Vagina (tissue), 2 donors: ENCODE measurements at regions not wholly inside any gene's neighbourhood (a gene's known extent, or its start where the extent isn't known, plus 50 kb on each side); places are given as distances from the start of the nearest gene placed in this dataset.

Experiments
- DNase-seq, 2 donors: peaks; one replicate each; pipeline ENCODE4 v3.0.0-alpha.2; 2017; ENCODE audit errors: extremely low spot score in 2 of 2
- H3K27ac ChIP-seq: fragments of 200-600 bp; sonication (generic); one replicate; pipeline ENCODE4 v1.5.1; 2019
- H3K27me3 ChIP-seq: fragments of 200-600 bp; sonication (generic); one replicate; pipeline ENCODE4 v1.5.1; 2019
- H3K36me3 ChIP-seq, 2 donors: fragments of 200-600 bp; sonication (generic); one replicate each; pipeline ENCODE4 v1.5.1; 2017 to 2019
- H3K4me1 ChIP-seq: fragments of 200-600 bp; sonication (generic); one replicate; pipeline ENCODE4 v1.5.1; 2019
- H3K4me3 ChIP-seq, 2 donors: fragments of 200-600 bp; sonication (generic); 1 replicate in 1 of 2; 2 replicates in 1 of 2; pipeline ENCODE4 v1.5.1; 2016 to 2019
- H3K9me3 ChIP-seq: fragments of 200-600 bp; sonication (generic); one replicate; pipeline ENCODE4 v1.5.1; 2019
- POLR2A ChIP-seq, 2 donors: fragments of 450-650 bp; IDR thresholded peaks; one replicate each; pipeline ENCODE4 v1.6.1; 2017; ENCODE audit warnings: antibody characterized with exemption in 2 of 2, mild to moderate bottlenecking in 2 of 2, moderate library complexity in 2 of 2
- POLR2AphosphoS5 ChIP-seq, 2 donors: sonication (generic); formaldehyde crosslinking; IDR thresholded peaks; one replicate each; pipeline ENCODE4 v1.9.0; 2017; ENCODE audit warnings: antibody characterized with exemption in 2 of 2, mild to moderate bottlenecking in 2 of 2, low read depth in 1 of 2; ENCODE audit not compliant: insufficient read depth in 1 of 2
- intact Hi-C: fragments of 100-400 bp; cut with DNase I; formaldehyde crosslinking; loops from one replicate; pipeline ENCODE4 v1.15.1; 2023
- TF ChIP-seq, protein P1 (sequence below), 3 experiments: fragments of 450-650 bp in 2 of 3; fragments of 200-600 bp in 1 of 3; sonication (generic) in 1 of 3; IDR thresholded peaks; one replicate each; pipeline ENCODE4 v1.5.1; 2017 to 2019; ENCODE audit warnings: antibody characterized with exemption in 3 of 3, mild to moderate bottlenecking in 2 of 3, moderate library complexity in 2 of 3

- H3K27ac ChIP-seq, result no peak overlapping the region
- H3K4me1 ChIP-seq, result no peaks in the 10 kb centered on the region
- intact Hi-C loops, result no loop called here
- no peak for DNase-seq
- no peaks in the 10 kb centered on the region for H3K36me3 ChIP-seq
- no peak overlapping the region for H3K4me3 ChIP-seq
- TF ChIP-seq POLR2A (IDR thresholded peaks at IDR 0.05), result no peak
- TF ChIP-seq, protein P1, sequence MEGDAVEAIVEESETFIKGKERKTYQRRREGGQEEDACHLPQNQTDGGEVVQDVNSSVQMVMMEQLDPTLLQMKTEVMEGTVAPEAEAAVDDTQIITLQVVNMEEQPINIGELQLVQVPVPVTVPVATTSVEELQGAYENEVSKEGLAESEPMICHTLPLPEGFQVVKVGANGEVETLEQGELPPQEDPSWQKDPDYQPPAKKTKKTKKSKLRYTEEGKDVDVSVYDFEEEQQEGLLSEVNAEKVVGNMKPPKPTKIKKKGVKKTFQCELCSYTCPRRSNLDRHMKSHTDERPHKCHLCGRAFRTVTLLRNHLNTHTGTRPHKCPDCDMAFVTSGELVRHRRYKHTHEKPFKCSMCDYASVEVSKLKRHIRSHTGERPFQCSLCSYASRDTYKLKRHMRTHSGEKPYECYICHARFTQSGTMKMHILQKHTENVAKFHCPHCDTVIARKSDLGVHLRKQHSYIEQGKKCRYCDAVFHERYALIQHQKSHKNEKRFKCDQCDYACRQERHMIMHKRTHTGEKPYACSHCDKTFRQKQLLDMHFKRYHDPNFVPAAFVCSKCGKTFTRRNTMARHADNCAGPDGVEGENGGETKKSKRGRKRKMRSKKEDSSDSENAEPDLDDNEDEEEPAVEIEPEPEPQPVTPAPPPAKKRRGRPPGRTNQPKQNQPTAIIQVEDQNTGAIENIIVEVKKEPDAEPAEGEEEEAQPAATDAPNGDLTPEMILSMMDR (IDR thresholded peaks at IDR 0.05), result no peak
- no peak for TF ChIP-seq POLR2AphosphoS5 (IDR thresholded peaks at IDR 0.05; ENCODE audit: insufficient read depth in 1 of 2, low read depth in 1 of 2)
- H3K9me3 ChIP-seq, result no peaks in the 10 kb centered on the region
- no peaks in the 10 kb centered on the region for H3K27me3 ChIP-seq
Measured at GRCh38 chr11:128216198-128216597, 371.2 kb downstream of the ETS1 start.

GRCh38 chr11:128215238-128215882 lies 372.0 kb downstream of the ETS1 start:
- intact Hi-C loops, result no loop called here
- Histone ChIP-seq H3K36me3 (no peaks in the 10 kb centered on the region), H3K9me3 (no peaks in the 10 kb centered on the region), H3K4me3 (no peak overlapping the region), H3K27ac (no peak overlapping the region), H3K4me1 (no peaks in the 10 kb centered on the region), H3K27me3 (no peaks in the 10 kb centered on the region)
- DNase-seq, result no peak
- TF ChIP-seq POLR2A (IDR thresholded peaks at IDR 0.05) (no peak), POLR2AphosphoS5 (IDR thresholded peaks at IDR 0.05; ENCODE audit: insufficient read depth in 1 of 2, low read depth in 1 of 2) (no peak)
- TF ChIP-seq, protein P1 (IDR thresholded peaks at IDR 0.05), result no peak

GRCh38 chr11:128214263-128214662 lies 373.1 kb downstream of the ETS1 start:
- no peak for DNase-seq
- no peaks in the 10 kb centered on the region for H3K4me1 ChIP-seq
- intact Hi-C loops, result no loop called here
- H3K9me3 ChIP-seq, result no peaks in the 10 kb centered on the region
- no peak overlapping the region for H3K4me3 ChIP-seq
- H3K27me3 ChIP-seq, result no peaks in the 10 kb centered on the region
- H3K27ac ChIP-seq, result no peak overlapping the region
- TF ChIP-seq, protein P1 (IDR thresholded peaks at IDR 0.05), result no peak
- TF ChIP-seq POLR2A (IDR thresholded peaks at IDR 0.05), result no peak
- H3K36me3 ChIP-seq, result no peaks in the 10 kb centered on the region

DNA sequence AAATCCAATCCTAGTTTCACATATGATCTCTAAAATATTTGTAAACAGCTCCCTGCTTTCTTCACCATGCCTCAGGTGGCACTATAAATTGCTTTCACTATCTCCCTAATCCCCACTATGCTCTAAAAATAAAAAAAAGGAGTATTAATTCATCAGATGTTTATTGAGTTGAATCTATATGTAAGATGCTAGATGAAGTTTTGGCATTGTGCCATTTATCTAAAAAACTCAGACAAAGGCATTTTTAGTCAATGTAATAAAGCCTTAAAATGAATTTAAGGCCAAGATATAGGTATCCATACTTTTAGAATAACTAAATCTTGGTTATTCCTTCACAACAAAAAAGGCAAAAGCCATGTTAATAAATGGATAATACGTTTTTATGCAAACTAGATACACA lies 373.9 kb downstream of the ETS1 start:
- no peak for TF ChIP-seq POLR2A (IDR thresholded peaks at IDR 0.05)
- TF ChIP-seq POLR2AphosphoS5 (IDR thresholded peaks at IDR 0.05; ENCODE audit: insufficient read depth in 1 of 2, low read depth in 1 of 2), result no peak
- TF ChIP-seq, protein P1 (IDR thresholded peaks at IDR 0.05), result no peak
- H3K36me3 ChIP-seq, result no peaks in the 10 kb centered on the region
- H3K27ac ChIP-seq, result no peak overlapping the region
- H3K9me3 ChIP-seq, result no peaks in the 10 kb centered on the region
- peaks cover 5% of the 10 kb centered on the region for H3K4me1 ChIP-seq
- intact Hi-C loops, result no loop called here
- H3K27me3 ChIP-seq, result no peaks in the 10 kb centered on the region
- H3K4me3 ChIP-seq, result no peak overlapping the region
- no peak for DNase-seq

GRCh38 chr11:128212324-128212723 lies 375.0 kb downstream of the ETS1 start:
- no peaks in the 10 kb centered on the region for H3K27me3 ChIP-seq
- TF ChIP-seq POLR2AphosphoS5 (IDR thresholded peaks at IDR 0.05; ENCODE audit: insufficient read depth in 1 of 2, low read depth in 1 of 2) (no peak), POLR2A (IDR thresholded peaks at IDR 0.05) (no peak)
- TF ChIP-seq, protein P1 (IDR thresholded peaks at IDR 0.05), result no peak
- H3K27ac ChIP-seq, result no peak overlapping the region
- no peaks in the 10 kb centered on the region for H3K9me3 ChIP-seq
- no peak for DNase-seq
- no peaks in the 10 kb centered on the region for H3K36me3 ChIP-seq
- H3K4me3 ChIP-seq, result no peak overlapping the region
- intact Hi-C loops, result no loop called here
- peaks cover 10% of the 10 kb centered on the region for H3K4me1 ChIP-seq
